Esophagus squamous epithelium (tissue), 4 donors: ENCODE measurements at regions not wholly inside any gene's neighbourhood (a gene's known extent, or its start where the extent isn't known, plus 50 kb on each side); places are given as distances from the start of the nearest gene placed in this dataset.

Source experiments
- CTCF ChIP-seq, 6 experiments: fragments of 450-650 bp in 4 of 6; fragments of 200-600 bp in 2 of 6; sonication (generic) in 2 of 6; IDR thresholded peaks; one replicate each; pipeline ENCODE4 v1.5.1; 2016 to 2019; ENCODE audit warnings: antibody characterized with exemption in 6 of 6, mild to moderate bottlenecking in 4 of 6, moderate library complexity in 4 of 6
- POLR2A ChIP-seq, 4 donors: fragments of 450-650 bp; IDR thresholded peaks; one replicate each; pipeline ENCODE4 v1.6.1; 2017; ENCODE audit warnings: antibody characterized with exemption in 4 of 4, mild to moderate bottlenecking in 4 of 4, moderate library complexity in 3 of 4

DNA sequence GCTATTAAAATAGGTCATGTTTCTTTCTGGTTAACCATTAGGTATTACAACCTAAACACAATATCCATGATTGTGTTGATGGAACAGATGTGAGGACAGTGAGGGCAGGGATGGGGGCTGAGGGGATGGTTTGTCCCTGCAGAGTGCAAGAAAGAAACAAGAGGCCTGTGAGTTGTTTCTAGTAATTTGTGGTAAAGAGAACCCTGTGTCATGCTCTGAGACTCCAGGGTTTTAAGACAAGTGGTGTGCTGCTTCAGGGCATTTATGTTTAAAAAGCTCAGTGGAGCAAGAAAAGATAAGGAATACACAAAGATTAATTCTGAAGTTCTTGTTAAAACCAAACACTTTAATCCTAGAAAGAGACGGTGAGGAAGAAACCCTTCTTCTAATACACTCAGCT is 656.5 kb downstream of the TLE1 start:
- TF ChIP-seq CTCF (IDR thresholded peaks at IDR 0.05) (no peak), POLR2A (IDR thresholded peaks at IDR 0.05) (no peak)
